ENCODE measurements at regions not wholly inside any gene's neighbourhood (a gene's known extent, or its start where the extent isn't known, plus 50 kb on each side); places are given as distances from the start of the nearest gene placed in this dataset.

DNA sequence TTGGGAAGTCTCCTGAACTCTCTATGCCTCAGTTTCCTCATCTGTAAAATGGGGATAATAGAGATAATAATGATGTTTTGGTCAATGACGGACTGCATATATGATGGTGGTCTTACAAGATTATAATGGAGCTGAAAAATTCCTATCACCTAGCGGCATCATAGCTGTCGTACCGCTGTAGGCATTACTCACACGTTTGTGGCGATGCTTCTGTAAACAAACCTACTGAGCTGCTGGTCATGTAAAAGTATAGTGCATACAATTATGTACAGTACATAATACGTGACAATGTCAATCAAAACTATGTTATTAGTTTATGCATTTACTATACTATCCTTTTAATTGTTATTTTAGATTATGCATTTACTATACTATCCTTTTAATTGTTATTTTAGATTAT, 339.1 kb upstream of the NPVF start:
- Mint-ChIP-seq H3K27ac (no peak overlapping the region), H3K36me3 (no peaks in the 10 kb centered on the region), H3K4me3 (no peak overlapping the region), H3K9me3 (no peaks in the 10 kb centered on the region), H3K27me3 (peaks cover 4% of the 10 kb centered on the region), H3K4me1 (ENCODE audit: unreplicated experiment) (peaks cover 15% of the 10 kb centered on the region)
- TF ChIP-seq, protein P1, sequence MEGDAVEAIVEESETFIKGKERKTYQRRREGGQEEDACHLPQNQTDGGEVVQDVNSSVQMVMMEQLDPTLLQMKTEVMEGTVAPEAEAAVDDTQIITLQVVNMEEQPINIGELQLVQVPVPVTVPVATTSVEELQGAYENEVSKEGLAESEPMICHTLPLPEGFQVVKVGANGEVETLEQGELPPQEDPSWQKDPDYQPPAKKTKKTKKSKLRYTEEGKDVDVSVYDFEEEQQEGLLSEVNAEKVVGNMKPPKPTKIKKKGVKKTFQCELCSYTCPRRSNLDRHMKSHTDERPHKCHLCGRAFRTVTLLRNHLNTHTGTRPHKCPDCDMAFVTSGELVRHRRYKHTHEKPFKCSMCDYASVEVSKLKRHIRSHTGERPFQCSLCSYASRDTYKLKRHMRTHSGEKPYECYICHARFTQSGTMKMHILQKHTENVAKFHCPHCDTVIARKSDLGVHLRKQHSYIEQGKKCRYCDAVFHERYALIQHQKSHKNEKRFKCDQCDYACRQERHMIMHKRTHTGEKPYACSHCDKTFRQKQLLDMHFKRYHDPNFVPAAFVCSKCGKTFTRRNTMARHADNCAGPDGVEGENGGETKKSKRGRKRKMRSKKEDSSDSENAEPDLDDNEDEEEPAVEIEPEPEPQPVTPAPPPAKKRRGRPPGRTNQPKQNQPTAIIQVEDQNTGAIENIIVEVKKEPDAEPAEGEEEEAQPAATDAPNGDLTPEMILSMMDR (conservative IDR thresholded peaks at IDR 0.05) = no peak
- no peak for DNase-seq (ENCODE audit: extremely low spot score, unreplicated experiment)

DNA sequence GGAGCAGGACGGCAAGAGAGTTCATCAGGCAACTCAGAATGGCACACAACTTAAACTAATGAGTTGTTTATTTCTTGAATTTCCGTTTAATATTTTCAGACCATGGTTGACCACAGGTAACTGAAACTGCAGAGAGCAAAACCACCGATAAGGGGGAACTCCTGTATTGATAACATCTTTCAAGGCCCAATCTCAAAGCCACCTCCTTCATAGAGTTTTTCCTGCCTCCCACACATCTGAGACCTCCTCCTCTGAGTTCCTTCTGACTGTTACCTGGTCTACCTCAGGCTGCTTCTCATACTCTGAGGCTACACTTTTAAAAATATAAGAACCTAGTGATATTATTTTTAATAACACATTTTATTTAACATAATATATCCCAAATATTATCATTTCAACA, 341.5 kb upstream of the NPVF start:
- DNase-seq (ENCODE audit: extremely low spot score, unreplicated experiment) = no peak
- Mint-ChIP-seq H3K27ac (no peak overlapping the region), H3K4me3 (no peak overlapping the region), H3K4me1 (ENCODE audit: unreplicated experiment) (peaks cover 19% of the 10 kb centered on the region), H3K27me3 (peaks cover 4% of the 10 kb centered on the region), H3K9me3 (no peaks in the 10 kb centered on the region), H3K36me3 (no peaks in the 10 kb centered on the region)
- TF ChIP-seq, protein P1 (conservative IDR thresholded peaks at IDR 0.05) = no peak

DNA sequence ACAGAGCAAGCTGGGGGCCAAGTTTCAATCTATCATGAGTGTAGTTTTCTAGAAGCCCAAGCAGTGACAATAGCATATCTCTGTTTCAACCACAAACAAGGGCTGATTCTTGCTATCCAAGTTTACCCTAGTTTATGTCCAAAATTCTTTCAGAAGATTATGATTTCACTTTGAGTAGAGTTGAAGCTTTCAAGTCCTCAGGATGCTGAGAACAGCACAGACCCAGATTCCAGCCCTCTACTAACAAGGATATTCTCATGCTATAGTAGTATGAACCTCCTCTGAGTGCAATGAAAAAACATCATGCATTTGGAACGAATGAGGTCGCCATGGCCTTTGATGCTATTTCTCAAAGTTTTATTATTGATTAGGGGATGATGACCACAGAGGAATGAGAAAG, 344.1 kb upstream of the NPVF start:
- Mint-ChIP-seq H3K27me3 (peaks cover 3% of the 10 kb centered on the region), H3K27ac (no peak overlapping the region), H3K36me3 (no peaks in the 10 kb centered on the region), H3K4me3 (no peak overlapping the region), H3K9me3 (no peaks in the 10 kb centered on the region), H3K4me1 (ENCODE audit: unreplicated experiment) (peaks cover 7% of the 10 kb centered on the region)
- TF ChIP-seq, protein P1 (conservative IDR thresholded peaks at IDR 0.05) = no peak
- no peak for DNase-seq (ENCODE audit: extremely low spot score, unreplicated experiment)

DNA sequence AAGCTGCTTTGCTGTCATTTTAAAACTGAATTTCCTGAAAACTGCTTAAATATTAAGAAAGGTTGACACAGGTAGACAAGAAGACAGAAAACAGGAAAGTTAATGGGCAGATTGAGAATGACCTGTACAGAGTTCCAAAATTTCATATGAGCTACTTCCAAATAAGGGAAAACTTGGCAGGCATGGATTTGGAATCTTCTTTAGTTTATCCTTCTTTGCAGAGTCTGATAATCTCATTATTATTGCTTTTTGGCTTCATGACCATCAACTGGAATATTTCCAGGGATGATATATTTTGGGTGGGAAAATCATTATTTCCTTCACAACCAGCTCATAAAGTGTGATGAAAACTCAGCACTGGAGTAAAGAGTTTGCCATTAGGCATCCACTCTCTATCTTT, 346.5 kb upstream of the NPVF start:
- Mint-ChIP-seq H3K4me1 (ENCODE audit: unreplicated experiment) (peaks cover 18% of the 10 kb centered on the region), H3K36me3 (no peaks in the 10 kb centered on the region), H3K4me3 (no peak overlapping the region), H3K27ac (no peak overlapping the region), H3K27me3 (peaks cover 6% of the 10 kb centered on the region), H3K9me3 (no peaks in the 10 kb centered on the region)
- DNase-seq (ENCODE audit: extremely low spot score, unreplicated experiment) = no peak
- TF ChIP-seq, protein P1 (conservative IDR thresholded peaks at IDR 0.05) = no peak

DNA sequence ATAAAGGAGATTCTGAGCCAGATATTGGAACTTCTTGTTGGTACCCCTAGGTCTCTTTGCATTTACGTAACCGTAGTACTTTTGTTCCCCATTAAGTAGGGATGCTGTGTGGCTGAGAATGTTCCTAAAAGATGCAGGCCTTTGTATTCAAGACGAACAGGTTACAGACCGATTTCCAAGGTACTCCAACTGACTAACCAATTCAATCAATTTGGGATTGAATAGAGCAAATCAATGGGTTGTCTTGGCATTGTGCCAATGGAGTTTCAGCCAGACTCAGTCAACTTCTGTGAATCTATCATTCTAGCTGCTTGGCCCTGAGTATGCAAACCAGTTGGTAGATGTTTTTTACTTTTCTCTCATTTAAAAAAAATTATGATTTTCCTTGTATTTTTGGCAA, 347.3 kb upstream of the NPVF start:
- Mint-ChIP-seq H3K27ac (no peak overlapping the region), H3K9me3 (no peaks in the 10 kb centered on the region), H3K36me3 (no peaks in the 10 kb centered on the region), H3K4me1 (ENCODE audit: unreplicated experiment) (peaks cover 22% of the 10 kb centered on the region), H3K27me3 (peaks cover 6% of the 10 kb centered on the region), H3K4me3 (no peak overlapping the region)
- DNase-seq (ENCODE audit: extremely low spot score, unreplicated experiment) = no peak
- TF ChIP-seq, protein P1 (conservative IDR thresholded peaks at IDR 0.05) = no peak
